ENCODE measurements at regions not wholly inside any gene's neighbourhood (a gene's known extent, or its start where the extent isn't known, plus 50 kb on each side); places are given as distances from the start of the nearest gene placed in this dataset.

- DNase-seq, result peak; percentile 59
Measured at GRCh38 chr14:76924371-76925096, 98.3 kb downstream of the LRRC74A start.

- DNase-seq, result no peak
Measured at GRCh38 chr14:76923431-76924370, 97.5 kb downstream of the LRRC74A start.

GRCh38 chr14:76922584-76922983, 96.4 kb downstream of the LRRC74A start:
- no peak for DNase-seq

GRCh38 chr14:76922092-76922491, 95.9 kb downstream of the LRRC74A start:
- no peak for DNase-seq

- no peak for DNase-seq
Measured at GRCh38 chr14:76921088-76921399, 94.8 kb downstream of the LRRC74A start.

GRCh38 chr14:76920331-76921087, 94.3 kb downstream of the LRRC74A start:
- no peak for DNase-seq

- DNase-seq, result no peak
Measured at GRCh38 chr14:76919431-76920330, 93.5 kb downstream of the LRRC74A start.
